GM21515 (cell line): ENCODE measurements at regions not wholly inside any gene's neighbourhood (a gene's known extent, or its start where the extent isn't known, plus 50 kb on each side); places are given as distances from the start of the nearest gene placed in this dataset.
"Not testable (repeated sequence)": the region's sequence is repeated elsewhere in the genome, so short reads cannot be mapped to it uniquely, and the experiment has no call there.

Experiments used
- ATAC-seq: cut with Tn5 transposase; IDR thresholded peaks from one replicate; pipeline ENCODE4 v1.9.1; 2021; ENCODE audit not compliant: unreplicated experiment

GRCh38 chr6:130494729-130495128 is 128.9 kb downstream of the TMEM200A start:
- ATAC-seq, result no peak

DNA sequence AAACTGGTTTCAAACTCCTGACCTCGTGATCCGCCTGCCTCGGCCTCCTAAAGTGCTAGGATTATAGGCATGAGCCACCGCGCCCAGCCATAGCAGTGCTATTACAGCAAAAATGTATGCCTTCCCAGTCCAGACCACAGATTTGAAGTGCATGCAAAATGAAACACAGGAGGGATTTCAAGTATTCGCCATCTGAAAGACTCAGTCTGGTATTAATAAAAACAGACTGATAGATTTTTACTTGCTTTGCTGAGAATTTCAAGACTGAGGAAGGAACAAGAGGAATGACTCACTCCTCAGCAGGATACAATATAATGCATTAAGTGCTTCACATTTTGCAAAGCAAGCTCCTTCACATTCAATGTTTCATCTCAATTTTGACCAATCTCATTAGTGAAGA is 134.9 kb downstream of the TMEM200A start:
- no peak for ATAC-seq

- no peak for ATAC-seq
Observed at GRCh38 chr6:130503146-130503545, 137.3 kb downstream of the TMEM200A start.

- ATAC-seq, result no peak
Observed at GRCh38 chr6:130505808-130506598, 140.2 kb downstream of the TMEM200A start.

GRCh38 chr6:130507005-130507665 is 141.3 kb downstream of the TMEM200A start:
- not testable (repeated sequence) for ATAC-seq

- no peak for ATAC-seq
Observed at GRCh38 chr6:130507666-130508028, 141.8 kb downstream of the TMEM200A start.

DNA sequence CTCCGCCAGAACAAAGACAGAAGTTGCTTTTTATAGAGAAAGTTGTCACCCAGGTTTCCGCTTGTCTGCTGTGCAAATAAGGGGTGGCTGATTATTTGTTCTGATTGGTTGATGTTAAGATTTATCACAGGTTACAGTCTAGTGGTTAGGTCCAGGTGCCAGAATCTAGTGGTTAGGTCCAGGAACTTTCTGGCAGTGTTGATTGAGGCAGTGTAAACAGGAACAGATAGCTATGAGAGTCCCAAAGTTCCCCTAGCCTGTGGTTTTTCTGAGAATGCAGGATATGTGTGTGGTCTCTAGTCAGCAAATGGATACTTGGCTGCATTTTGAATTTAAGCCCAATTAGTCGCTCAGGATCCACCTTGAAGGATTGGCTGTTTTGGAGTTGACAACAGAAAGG is 148.0 kb downstream of the TMEM200A start:
- ATAC-seq, result no peak

- ATAC-seq, result no peak
Observed at GRCh38 chr6:130514712-130515111, 148.9 kb downstream of the TMEM200A start.

GRCh38 chr6:130515306-130515705 is 149.5 kb downstream of the TMEM200A start:
- no peak for ATAC-seq

DNA sequence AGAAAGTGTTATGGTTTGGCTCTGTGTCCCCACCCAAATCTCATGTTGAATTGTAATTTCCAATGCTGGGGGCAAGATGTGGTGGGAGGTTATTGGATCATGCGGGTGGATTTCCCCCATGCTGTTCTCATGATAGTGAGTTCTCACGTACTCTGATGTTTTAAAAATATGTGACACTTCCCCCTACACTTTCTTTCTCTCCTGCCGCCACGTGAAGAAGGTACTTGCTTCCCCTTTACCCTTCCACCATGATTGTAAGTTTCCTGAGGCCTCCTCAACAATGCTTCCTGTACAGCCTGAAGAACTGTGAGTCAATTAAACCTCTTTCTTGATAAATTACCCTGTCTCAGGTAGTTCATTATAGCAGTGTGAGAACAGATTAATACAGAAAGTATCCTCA is 150.8 kb downstream of the TMEM200A start:
- no peak for ATAC-seq

DNA sequence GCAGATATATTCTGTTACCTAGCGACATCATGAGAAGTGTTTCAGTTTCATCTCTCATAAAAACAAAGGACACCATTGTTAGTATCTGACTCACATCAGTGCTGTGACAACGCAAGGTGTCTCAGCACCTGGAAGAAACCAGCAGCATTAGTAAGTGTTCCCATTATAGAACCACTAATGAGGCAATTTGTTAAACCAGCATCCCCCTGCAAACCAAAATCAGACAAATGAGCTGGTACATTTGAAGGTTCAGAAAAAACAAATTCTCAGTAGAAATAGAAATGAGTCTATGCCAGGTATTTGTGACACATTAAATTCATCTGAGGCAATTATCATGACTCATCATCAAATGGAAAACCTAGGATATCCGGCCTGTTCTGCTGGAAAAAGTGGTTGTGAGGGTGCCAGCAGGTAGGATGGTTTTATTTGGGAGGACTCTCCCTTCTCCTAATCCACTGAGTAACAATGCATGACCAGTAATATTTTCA is 151.7 kb downstream of the TMEM200A start:
- peak; percentile 71 for ATAC-seq

DNA sequence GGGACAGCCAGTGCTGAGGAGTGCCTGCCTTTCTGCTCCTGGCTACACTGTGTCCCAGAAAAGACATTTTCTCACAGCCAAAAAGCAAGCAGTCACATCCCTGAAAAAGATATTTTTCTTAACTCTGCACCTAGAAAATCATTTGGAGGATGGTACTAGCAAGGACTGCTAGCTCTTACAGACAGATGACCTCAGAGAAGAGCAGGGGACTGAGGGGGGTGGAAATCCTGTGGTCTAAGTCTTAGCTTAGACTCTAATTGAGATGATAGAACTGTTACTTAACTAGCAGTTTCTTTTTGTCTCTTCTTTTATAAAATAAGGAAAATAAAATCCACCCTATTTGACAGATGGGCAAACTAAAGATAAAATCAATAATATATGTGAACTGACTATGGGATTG is 152.8 kb downstream of the TMEM200A start:
- no peak for ATAC-seq

DNA sequence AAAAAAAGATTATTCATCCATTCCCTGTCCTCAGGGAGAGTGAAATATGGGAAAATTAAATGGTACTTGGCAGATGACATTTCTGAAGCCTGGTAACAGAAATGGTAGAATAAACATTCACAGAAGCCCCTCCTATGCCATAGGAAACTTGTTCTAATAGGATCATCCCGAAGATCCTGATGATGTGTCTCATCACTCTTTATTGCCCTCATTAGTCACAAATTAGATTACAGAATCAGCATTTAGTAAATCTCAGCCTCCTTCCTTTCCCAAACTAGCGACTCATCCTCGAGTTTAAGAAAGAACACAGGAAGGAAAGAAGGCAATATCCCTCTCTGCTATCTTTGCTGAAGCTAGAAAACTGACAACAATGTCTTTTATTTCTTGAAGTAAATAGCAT is 154.4 kb downstream of the TMEM200A start:
- no peak for ATAC-seq

DNA sequence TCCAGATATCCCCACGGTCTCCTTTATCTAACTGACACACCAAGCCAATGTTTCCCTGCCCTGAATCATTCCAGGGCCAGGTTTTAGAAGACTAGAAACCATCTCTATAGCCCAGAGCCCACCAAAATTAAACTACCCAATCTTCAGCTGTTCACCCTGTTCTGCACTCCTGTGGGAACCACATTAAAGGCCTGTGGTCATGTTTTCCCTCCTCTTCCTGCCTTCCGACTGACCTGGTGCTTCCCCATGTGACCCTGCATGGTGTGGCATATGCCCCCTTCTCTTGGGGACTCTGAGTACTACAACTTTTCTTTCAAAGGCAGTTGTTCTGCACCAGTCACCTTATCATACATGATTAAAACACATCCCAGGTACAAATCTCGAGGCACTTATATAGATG is 155.0 kb downstream of the TMEM200A start:
- no peak for ATAC-seq

DNA sequence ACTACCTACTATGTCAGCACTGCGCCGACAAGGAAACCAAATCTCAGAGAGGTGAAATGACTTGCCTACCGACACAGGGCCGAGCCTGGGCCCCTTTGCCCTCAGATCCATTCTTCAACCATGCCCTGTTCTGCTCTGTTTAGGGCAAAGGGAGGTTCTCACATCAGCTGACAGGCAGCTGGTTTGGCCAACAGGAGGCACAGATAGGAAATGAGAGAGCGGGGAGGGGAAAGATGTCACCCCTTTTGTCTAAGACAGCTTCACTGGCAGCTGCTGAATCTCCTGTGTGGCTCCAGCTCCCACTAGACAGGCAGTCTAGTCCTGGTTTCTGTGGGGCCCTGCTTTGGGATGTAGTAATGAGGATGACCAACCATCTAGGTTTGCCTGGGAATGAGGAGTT is 158.7 kb downstream of the TMEM200A start:
- no peak for ATAC-seq

DNA sequence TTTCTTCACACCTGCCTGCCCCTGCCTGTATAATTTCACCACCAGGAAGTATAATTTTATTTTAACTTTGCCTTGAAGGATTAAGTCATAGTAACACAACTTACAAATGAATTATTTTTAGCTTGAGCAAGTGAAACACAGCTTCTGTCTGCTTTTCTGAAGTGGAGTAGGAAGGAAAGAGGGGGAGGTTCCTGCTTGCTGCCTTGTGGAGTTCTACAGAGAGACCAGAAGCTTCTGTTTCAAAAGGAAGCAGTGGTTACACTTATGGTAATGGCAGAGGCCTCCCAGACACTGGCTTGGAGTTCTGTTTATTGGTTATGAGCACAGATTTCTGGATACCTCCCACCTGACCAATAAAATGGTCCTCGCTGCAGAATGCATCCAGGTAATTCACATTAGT is 159.6 kb downstream of the TMEM200A start:
- peak; percentile 71 for ATAC-seq

- no peak for ATAC-seq
Observed at GRCh38 chr6:130526466-130526865, 160.6 kb downstream of the TMEM200A start.

- ATAC-seq, result no peak
Observed at GRCh38 chr6:130527173-130527572, 161.4 kb downstream of the TMEM200A start.

- no peak for ATAC-seq
Observed at GRCh38 chr6:130529569-130530149, 163.8 kb downstream of the TMEM200A start.

- ATAC-seq, result no peak
Observed at GRCh38 chr6:130534627-130535026, 168.8 kb downstream of the TMEM200A start.

DNA sequence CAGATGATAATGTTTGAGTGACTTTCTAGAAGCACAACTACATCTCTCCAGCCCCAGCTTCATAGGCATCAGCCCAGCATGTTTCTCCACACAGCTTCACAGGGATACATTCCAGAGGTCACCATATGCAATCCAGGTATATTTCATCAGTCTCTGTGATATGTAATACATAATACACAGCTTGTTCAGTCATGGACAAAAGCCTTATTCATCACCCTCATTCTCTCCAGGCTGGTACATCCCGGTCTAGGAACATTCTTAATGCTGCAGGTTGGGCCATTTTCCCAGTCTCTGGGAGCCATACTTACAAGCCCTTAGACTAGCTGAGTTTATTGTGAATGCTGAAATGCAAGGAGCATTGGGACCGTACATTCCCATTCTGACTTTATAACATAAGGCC is 169.4 kb downstream of the TMEM200A start:
- ATAC-seq, result no peak

GRCh38 chr6:130537447-130537846 is 171.6 kb downstream of the TMEM200A start:
- ATAC-seq, result no peak
